ENCODE measurements at regions not wholly inside any gene's neighbourhood (a gene's known extent, or its start where the extent isn't known, plus 50 kb on each side); places are given as distances from the start of the nearest gene placed in this dataset.

DNA sequence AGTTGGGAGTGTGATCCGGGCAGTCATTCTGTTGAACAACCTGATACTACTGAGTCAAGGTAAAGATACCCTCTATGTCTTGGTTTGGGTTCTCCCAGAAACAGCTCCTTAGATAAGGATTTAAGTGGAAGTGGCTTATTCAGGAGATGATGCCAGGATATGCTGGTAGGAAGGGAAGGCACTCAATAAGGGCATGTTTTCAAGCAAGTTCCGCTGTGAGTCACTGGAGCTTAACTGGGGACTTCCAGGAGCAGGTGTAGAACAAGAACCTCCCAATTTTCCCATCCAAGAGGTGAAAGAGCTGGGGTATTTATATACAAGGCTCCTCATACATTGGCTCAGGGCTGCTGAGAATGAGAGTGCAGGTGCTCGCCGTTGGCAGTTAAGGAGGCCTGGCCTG is 218.6 kb downstream of the AKAP7 start:
- TF ChIP-seq, protein P1, sequence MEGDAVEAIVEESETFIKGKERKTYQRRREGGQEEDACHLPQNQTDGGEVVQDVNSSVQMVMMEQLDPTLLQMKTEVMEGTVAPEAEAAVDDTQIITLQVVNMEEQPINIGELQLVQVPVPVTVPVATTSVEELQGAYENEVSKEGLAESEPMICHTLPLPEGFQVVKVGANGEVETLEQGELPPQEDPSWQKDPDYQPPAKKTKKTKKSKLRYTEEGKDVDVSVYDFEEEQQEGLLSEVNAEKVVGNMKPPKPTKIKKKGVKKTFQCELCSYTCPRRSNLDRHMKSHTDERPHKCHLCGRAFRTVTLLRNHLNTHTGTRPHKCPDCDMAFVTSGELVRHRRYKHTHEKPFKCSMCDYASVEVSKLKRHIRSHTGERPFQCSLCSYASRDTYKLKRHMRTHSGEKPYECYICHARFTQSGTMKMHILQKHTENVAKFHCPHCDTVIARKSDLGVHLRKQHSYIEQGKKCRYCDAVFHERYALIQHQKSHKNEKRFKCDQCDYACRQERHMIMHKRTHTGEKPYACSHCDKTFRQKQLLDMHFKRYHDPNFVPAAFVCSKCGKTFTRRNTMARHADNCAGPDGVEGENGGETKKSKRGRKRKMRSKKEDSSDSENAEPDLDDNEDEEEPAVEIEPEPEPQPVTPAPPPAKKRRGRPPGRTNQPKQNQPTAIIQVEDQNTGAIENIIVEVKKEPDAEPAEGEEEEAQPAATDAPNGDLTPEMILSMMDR (conservative IDR thresholded peaks at IDR 0.05; ENCODE audit: low read depth, low read length): no peak
- TF ChIP-seq RFX5 (IDR thresholded peaks at IDR 0.05; ENCODE audit: low read depth, low read length): no peak
- TF ChIP-seq CEBPB (IDR thresholded peaks at IDR 0.05; ENCODE audit: low read depth, low read length): no peak
- TF ChIP-seq POLR2A (IDR thresholded peaks at IDR 0.05; ENCODE audit: low read depth, low read length): no peak
